ENCODE measurements at regions not wholly inside any gene's neighbourhood (a gene's known extent, or its start where the extent isn't known, plus 50 kb on each side); places are given as distances from the start of the nearest gene placed in this dataset.

- no peak for TF ChIP-seq CTCF (IDR thresholded peaks at IDR 0.05; ENCODE audit: insufficient read depth, low read depth, low read length, missing control alignments)
- H3K4me3 ChIP-seq (ENCODE audit: low read depth, low read length) = no peak overlapping the region
- peak; percentile 24 for DNase-seq (ENCODE audit: low read depth)
Measured at GRCh38 chr6:7673063-7673536, 52.8 kb upstream of the BMP6 start.

GRCh38 chr6:7674291-7674690 is 51.6 kb upstream of the BMP6 start:
- no peak for TF ChIP-seq CTCF (IDR thresholded peaks at IDR 0.05; ENCODE audit: insufficient read depth, low read depth, low read length, missing control alignments)
- no peak for DNase-seq (ENCODE audit: low read depth)

GRCh38 chr6:7675353-7675945 is 50.5 kb upstream of the BMP6 start:
- no peak for DNase-seq (ENCODE audit: low read depth)
- H3K4me3 ChIP-seq (ENCODE audit: low read depth, low read length) = no peak overlapping the region

More at GRCh38 chr6:7674291-7674690, 51.6 kb upstream of the BMP6 start:
- no peak overlapping the region for H3K4me3 ChIP-seq (ENCODE audit: low read depth, low read length)

More at GRCh38 chr6:7675353-7675945, 50.5 kb upstream of the BMP6 start:
- no peak for TF ChIP-seq CTCF (IDR thresholded peaks at IDR 0.05; ENCODE audit: insufficient read depth, low read depth, low read length, missing control alignments)
